ENCODE measurements at regions not wholly inside any gene's neighbourhood (a gene's known extent, or its start where the extent isn't known, plus 50 kb on each side); places are given as distances from the start of the nearest gene placed in this dataset.

GRCh38 chrX:69362354-69362753 is 141.8 kb upstream of the NALF2 start:
- no peak for DNase-seq

GRCh38 chrX:69361311-69361845 is 142.7 kb upstream of the NALF2 start:
- DNase-seq = no peak

- no peak for DNase-seq
These were observed 146.8 kb upstream of the NALF2 start for GRCh38 chrX:69357317-69357716.

- no peak for DNase-seq
These were observed 159.6 kb upstream of the PJA1 start for GRCh38 chrX:69324851-69325250.

- no peak for DNase-seq
These were observed 158.8 kb upstream of the PJA1 start for GRCh38 chrX:69323786-69324720.

GRCh38 chrX:69321789-69322188 is 156.5 kb upstream of the PJA1 start:
- no peak for DNase-seq

GRCh38 chrX:69321006-69321655 is 155.9 kb upstream of the PJA1 start:
- DNase-seq = no peak

- no peak for DNase-seq
These were observed 154.9 kb upstream of the PJA1 start for GRCh38 chrX:69320116-69320515.

- DNase-seq = no peak
These were observed 154.1 kb upstream of the PJA1 start for GRCh38 chrX:69319376-69319775.

GRCh38 chrX:69318651-69319340 is 153.5 kb upstream of the PJA1 start:
- DNase-seq = no peak

- no peak for DNase-seq
These were observed 152.5 kb upstream of the PJA1 start for GRCh38 chrX:69317721-69318120.

GRCh38 chrX:69314436-69315348 is 149.4 kb upstream of the PJA1 start:
- no peak for DNase-seq

- no peak for DNase-seq
These were observed 148.5 kb upstream of the PJA1 start for GRCh38 chrX:69313617-69314290.

- no peak for DNase-seq
These were observed 146.8 kb upstream of the PJA1 start for GRCh38 chrX:69311936-69312670.

- DNase-seq = no peak
These were observed 144.0 kb upstream of the PJA1 start for GRCh38 chrX:69309074-69309792.

- no peak for DNase-seq
These were observed 142.5 kb upstream of the PJA1 start for GRCh38 chrX:69307756-69308155.

GRCh38 chrX:69307029-69307428 is 141.8 kb upstream of the PJA1 start:
- no peak for DNase-seq

- no peak for DNase-seq
These were observed 140.8 kb upstream of the PJA1 start for GRCh38 chrX:69306063-69306404.

- DNase-seq = no peak
These were observed 140.2 kb upstream of the PJA1 start for GRCh38 chrX:69305333-69306062.

- DNase-seq = no peak
These were observed 138.0 kb upstream of the PJA1 start for GRCh38 chrX:69303231-69303630.
